SKM-1 treated with dmso at 0.1 percent for 144 hours (cell line): ENCODE measurements at regions not wholly inside any gene's neighbourhood (a gene's known extent, or its start where the extent isn't known, plus 50 kb on each side); places are given as distances from the start of the nearest gene placed in this dataset.
"Not testable (repeated sequence)": the region's sequence is repeated elsewhere in the genome, so short reads cannot be mapped to it uniquely, and the experiment has no call there.

ENCODE experiments used
- DNase-seq: peaks from one replicate; lab custom pipeline; 2025; ENCODE audit not compliant: unreplicated experiment; lab: John Stamatoyannopoulos, UW

GRCh38 chr6:100322886-100323285, 141.8 kb downstream of the SIM1 start:
- no peak for DNase-seq

- DNase-seq: no peak
Measured at GRCh38 chr6:100320686-100321085, 144.0 kb downstream of the SIM1 start.

GRCh38 chr6:100317031-100317430, 147.7 kb downstream of the SIM1 start:
- DNase-seq: no peak

- DNase-seq: no peak
Measured at GRCh38 chr6:100314186-100314585, 150.5 kb downstream of the SIM1 start.

DNA sequence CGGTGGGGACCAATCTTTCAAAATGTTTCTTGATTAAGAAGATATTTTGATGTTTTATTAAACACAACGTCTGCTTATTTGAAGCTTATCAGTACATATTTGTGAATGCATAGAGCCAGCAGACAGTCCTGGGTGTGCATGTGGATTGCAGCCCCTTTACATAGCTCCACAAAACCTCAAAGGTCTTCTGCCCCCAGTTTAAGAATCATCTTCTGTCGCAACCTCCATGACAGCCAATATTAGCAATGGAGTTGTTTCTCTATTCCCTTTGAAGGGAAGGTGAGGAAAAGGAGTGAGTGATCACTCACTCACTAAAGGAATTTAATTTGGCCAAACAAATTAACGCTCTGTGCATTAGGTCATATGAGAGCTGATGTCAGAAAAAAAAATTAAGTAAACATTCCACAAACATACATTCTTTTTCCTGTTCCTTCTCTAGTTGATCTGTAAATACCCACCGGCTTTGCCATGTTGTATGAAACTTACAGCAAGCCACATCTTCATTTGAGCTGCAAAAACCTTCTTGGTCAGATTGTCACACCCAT, 152.9 kb downstream of the SIM1 start:
- DNase-seq: no peak

DNA sequence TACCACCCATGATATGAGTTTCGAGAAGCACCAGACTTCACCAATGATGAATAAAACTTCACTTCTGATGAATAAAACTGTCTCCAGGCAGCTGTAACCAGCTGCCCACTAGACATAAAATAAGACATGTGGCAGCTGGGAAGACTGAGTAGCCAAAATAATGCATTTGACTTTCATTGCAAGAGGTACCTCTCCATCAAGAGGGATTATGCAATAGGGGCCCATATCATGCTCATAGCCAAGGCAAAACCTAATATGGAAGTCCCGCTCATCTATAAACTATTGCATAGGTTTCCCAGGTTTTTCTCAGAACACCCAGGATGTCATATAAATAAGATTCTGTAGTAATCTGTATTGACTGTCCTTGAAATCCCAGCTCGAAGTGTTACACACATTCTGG, 155.5 kb downstream of the SIM1 start:
- DNase-seq: no peak

- no peak for DNase-seq
Measured at GRCh38 chr6:100307561-100307960, 157.2 kb downstream of the SIM1 start.

DNA sequence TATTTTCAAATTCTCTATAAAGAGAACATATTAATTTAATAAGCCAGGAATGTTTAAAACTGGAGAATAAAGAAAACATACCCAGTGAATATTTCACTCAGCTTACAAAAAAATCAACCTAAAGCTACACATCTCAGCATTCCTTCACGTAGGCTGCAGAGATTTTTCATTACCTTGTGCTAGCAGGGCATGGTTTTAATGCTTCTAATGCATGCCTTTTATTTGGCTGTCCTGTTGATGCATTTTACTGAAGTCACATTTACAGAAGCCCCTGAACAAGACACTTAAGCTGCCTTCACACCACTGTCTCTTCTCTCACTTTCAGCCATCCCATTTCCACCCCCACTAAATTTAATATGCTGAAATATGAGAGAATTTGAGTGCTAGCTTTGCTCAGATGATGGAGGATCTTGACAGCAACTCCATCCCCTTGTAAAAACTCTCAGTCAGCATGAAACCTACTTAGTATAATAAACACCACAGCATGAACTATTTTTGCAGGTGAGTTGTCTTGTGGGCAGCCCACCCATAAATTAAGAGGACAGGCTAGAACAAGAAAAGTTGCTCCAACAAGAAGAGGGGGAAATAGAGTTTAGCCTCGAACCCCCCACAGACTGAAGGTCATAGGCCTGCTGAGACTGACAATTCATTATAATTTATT, 159.4 kb downstream of the SIM1 start:
- no peak for DNase-seq

- no peak for DNase-seq
Measured at GRCh38 chr6:100304575-100304974, 160.1 kb downstream of the SIM1 start.

- no peak for DNase-seq
Measured at GRCh38 chr6:100301731-100302130, 163.0 kb downstream of the SIM1 start.

DNA sequence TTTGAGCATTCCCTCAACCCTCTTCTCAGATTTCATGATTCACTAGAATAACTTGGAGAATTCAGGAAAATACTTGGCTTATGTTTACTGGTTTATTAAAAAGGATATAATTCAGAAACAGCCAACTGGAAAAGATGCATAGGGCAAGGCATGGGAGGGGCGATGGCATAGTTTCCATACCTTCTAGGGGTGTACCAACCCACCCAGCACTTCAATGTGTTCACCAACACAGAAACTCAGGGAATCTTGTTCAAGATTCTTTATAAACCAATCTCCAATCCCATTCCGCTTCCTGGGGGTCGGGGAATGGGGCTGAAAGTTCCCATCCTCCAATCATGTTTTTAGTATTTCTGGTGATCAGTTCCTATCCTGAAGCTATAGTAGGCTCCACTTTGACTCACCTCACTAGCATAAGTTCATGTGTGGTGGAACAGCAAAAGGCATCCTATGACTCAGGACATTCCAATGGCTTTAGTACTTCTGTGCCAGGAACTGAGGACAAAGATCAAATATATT, 164.4 kb downstream of the SIM1 start:
- no peak for DNase-seq

DNA sequence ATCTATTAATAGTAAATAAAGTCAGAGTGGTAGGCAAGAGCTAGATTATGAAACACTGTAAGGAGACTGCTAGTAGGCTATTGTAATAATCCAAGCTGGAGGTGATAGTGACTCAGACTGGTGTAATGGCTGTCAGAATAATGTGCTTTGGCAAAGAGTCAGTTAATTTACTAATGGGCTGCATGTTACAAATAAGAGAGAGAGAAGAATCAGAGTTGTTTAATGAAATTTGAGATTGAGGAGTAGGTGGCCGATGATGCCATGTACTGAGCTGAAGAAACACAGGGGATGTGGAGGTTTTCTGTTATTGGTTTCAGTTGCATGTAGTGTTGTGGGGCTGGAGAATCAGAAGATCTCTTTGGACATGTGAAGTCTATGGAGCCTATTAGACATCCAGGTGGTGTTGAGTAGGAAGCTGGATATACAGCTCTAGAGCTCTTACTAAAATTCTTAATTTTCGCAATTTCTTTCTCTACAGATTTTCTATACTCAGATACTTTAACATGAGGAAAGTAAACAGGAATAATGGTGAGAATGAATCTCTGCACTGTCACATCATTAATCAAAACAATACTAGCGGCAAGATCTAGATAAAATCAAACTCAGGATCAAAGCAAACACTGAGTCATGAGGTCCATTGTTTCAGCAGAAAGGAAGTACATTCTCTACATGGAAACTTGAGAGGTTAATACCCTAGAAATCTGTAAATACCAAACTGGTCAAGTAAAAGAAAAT, 167.7 kb downstream of the SIM1 start:
- DNase-seq: no peak

DNA sequence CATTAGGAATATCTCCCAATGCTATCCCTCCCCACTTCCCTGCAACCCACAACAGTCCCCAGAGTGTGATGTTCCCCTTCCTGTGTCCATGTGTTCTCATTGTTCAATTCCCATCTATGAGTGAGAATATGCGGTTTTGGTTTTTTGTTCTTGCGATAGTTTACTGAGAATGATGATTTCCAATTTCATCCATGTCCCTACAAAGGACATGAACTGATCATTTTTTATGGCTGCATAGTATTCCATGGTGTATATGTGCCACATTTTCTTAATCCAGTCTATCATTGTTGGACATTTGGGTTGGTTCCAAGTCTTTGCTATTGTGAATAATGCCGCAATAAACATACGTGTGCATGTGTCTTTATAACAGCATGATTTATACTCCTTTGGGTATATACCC, 169.5 kb downstream of the SIM1 start:
- not testable (repeated sequence) for DNase-seq

GRCh38 chr6:100289285-100289684, 175.4 kb downstream of the SIM1 start:
- no peak for DNase-seq

DNA sequence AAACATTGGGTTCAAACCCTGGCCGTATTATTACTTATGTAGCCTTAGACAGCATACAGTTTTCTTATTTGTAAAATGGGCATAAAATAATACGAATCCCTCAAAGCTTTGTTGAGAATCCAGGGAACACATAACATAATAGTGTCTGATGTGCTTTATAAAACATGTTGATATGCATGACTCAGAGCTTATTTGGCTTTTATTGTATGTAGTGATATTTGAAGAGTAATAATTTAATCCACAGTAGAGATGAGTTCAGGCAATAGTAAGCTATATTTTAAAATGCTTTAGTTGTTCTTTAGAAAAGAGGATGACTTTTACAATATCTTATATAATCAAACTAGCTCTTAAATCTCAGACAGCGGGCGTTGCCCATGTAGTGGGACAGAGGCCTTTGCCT, 176.4 kb downstream of the SIM1 start:
- no peak for DNase-seq

DNA sequence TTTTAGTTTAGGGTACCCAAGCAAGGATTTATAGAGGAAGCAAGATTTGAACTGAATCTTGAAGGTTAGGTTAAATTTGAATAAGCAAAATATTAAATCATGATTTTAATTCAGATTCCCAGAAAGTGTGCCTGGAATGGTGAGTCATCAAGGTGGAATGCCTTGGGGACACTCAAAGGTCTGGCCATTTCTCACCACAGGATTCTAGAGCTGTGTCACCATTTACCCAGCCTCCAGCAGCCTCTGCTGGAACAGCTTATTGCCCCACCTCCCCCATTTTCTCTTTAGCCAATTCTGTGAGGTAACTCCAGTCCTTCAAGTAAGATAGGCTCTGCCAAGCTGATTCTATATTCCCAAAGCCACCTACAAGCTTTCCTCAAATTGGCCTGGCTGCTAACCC, 181.4 kb downstream of the SIM1 start:
- DNase-seq: no peak

DNA sequence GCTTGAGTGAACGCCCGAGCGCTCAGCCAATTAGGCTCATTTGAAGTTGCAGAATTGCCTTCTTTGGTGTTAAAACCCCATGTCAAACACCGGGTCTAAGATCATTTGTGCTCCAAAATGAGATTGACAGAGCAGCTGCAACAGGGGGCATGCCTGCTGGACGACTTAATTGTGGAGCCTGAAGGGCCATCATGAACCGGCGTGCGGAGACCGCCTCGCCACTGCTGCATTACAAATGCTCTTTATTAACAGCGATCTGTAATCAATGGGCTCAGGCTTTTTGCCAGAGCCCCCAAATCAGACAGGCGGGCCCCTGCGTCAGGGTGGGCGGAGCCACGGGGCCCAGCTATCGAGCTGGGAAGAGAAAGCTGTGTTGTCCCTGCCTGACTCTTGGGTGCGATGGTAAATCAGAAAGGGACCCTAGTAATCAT, 183.2 kb downstream of the SIM1 start:
- no peak for DNase-seq

- no peak for DNase-seq
Measured at GRCh38 chr6:100276311-100277057, 188.2 kb downstream of the SIM1 start.

DNA sequence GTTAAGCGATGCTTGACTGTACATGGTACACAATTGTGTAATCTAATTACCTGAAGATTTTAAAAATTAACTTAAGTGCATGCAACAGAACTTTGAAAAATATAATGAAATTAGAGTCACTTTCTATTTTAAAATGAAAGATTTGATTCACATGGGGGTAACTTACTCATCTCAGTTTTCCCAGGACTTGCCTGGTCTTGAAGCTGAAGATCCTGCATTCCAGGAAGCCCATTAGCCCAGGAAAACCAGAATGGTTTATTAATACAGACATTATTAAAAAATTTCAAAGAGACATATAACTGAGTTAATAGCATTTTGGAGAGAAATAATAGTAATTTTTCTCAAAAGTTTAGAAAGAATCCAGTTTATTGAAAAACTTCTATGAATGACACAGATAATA, 190.6 kb downstream of the SIM1 start:
- DNase-seq: no peak

- no peak for DNase-seq
Measured at GRCh38 chr6:100271625-100272024, 193.1 kb downstream of the SIM1 start.

GRCh38 chr6:100271202-100271601, 193.5 kb downstream of the SIM1 start:
- no peak for DNase-seq

DNA sequence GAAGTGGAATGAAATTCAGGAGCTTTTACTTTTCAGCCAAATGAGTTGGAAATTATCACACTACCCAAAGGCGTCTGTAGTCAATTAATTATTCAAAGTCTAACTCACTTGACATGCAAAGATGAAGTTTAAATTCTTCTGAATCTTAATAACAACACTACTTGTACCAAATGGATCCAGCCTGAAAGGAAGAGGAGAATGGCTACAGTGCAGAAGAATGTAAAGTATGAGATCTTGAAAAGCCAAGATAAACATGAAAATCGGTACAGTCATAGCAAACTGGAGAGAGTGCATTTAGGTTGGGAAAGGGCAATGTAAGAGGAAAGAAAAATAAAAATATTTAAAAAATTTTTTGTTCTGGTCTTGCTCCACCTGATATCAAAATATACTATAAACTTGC, 195.5 kb downstream of the SIM1 start:
- DNase-seq: no peak
